GM23338 (cell line): ENCODE measurements at regions not wholly inside any gene's neighbourhood (a gene's known extent, or its start where the extent isn't known, plus 50 kb on each side); places are given as distances from the start of the nearest gene placed in this dataset.

ENCODE experiments used
- ATAC-seq: fragments of 200-7000 bp; cut with Tn5 transposase; 3 replicates; pipeline ENCODE4 v1.9.1; 2020
- DNase-seq: peaks from one replicate; pipeline ENCODE4 v3.0.0-alpha.2; 2015; ENCODE audit warnings: low spot score
- H2AFZ ChIP-seq: fragments of 200-600 bp; sonication (generic); 2 replicates; pipeline ENCODE4 v1.8.0; 2016; ENCODE audit warnings: antibody characterized with exemption, mild to moderate bottlenecking, moderate library complexity
- H3F3A ChIP-seq: fragments of 200-600 bp; sonication (generic); replicated peaks from 2 replicates; pipeline ENCODE4 v1.8.0; 2017; ENCODE audit warnings: antibody characterized with exemption, mixed run types, low read depth
- H3K27ac ChIP-seq: fragments of 200-600 bp; sonication (generic); 2 replicates; pipeline ENCODE4 v1.6.1; 2016; ENCODE audit warnings: low read depth
- H3K27me3 ChIP-seq: fragments of 200-600 bp; sonication (generic); 2 replicates; pipeline ENCODE4 v1.8.0; 2016; ENCODE audit warnings: mild to moderate bottlenecking, mixed run types, moderate library complexity; ENCODE audit not compliant: insufficient read depth
- H3K36me3 ChIP-seq: fragments of 200-600 bp; sonication (generic); 2 replicates; pipeline ENCODE4 v1.8.0; 2016; ENCODE audit warnings: mild to moderate bottlenecking; ENCODE audit not compliant: insufficient read depth
- H3K4me1 ChIP-seq: fragments of 200-600 bp; sonication (generic); 2 replicates; pipeline ENCODE4 v1.8.0; 2016; ENCODE audit warnings: mild to moderate bottlenecking, moderate library complexity; ENCODE audit not compliant: insufficient read depth
- H3K4me2 ChIP-seq: fragments of 200-600 bp; sonication (generic); 2 replicates; pipeline ENCODE4 v1.7.1; 2017; ENCODE audit warnings: mixed run types
- H3K4me3 ChIP-seq: fragments of 200-600 bp; sonication (generic); 2 replicates; pipeline ENCODE4 v1.6.1; 2016; ENCODE audit warnings: mixed run types
- H3K79me2 ChIP-seq: fragments of 200-600 bp; sonication (generic); replicated peaks from 2 replicates; pipeline ENCODE4 v1.8.0; 2017; ENCODE audit warnings: mild to moderate bottlenecking; ENCODE audit not compliant: insufficient read depth
- H3K9me2 ChIP-seq: fragments of 200-600 bp; sonication (generic); 2 replicates; pipeline ENCODE4 v1.8.0; 2017; ENCODE audit not compliant: insufficient read depth
- H4K20me1 ChIP-seq: fragments of 200-600 bp; sonication (generic); replicated peaks from 2 replicates; pipeline ENCODE4 v1.8.0; 2017; ENCODE audit warnings: mild to moderate bottlenecking; ENCODE audit not compliant: insufficient read depth
- H3K27ac Mint-ChIP-seq: 2 replicates; pipeline ENCODE4 v1.8.0; 2020; ENCODE audit warnings: inconsistent platforms, mild to moderate bottlenecking, moderate library complexity, mixed read lengths
- H3K27me3 Mint-ChIP-seq: 3 replicates; pipeline ENCODE4 v1.8.0; 2022; ENCODE audit warnings: low read depth, mild to moderate bottlenecking, moderate library complexity, mixed read lengths, inconsistent platforms; ENCODE audit not compliant: insufficient read depth, poor library complexity
- H3K36me3 Mint-ChIP-seq: 3 replicates; pipeline ENCODE4 v1.8.0; 2021; ENCODE audit warnings: low read depth, mild to moderate bottlenecking, inconsistent platforms, moderate library complexity, mixed read lengths
- H3K4me1 Mint-ChIP-seq: 3 replicates; pipeline ENCODE4 v1.8.0; 2020; ENCODE audit warnings: mild to moderate bottlenecking, inconsistent platforms, mixed read lengths
- H3K4me3 Mint-ChIP-seq: 3 replicates; pipeline ENCODE4 v1.8.0; 2021; ENCODE audit warnings: moderate library complexity, mild to moderate bottlenecking, inconsistent platforms, mixed read lengths
- H3K9me3 Mint-ChIP-seq: 3 replicates; pipeline ENCODE4 v1.8.0; 2020; ENCODE audit warnings: moderate library complexity, mild to moderate bottlenecking, inconsistent platforms, mixed read lengths
- CREB1 ChIP-seq: fragments of 250-450 bp; sonication (Bioruptor Pico); IDR thresholded peaks from 2 replicates; pipeline ENCODE4 v1.5.0; 2020; ENCODE audit warnings: low read depth, mild to moderate bottlenecking, moderate library complexity
- EZH2 ChIP-seq: fragments of 200-600 bp; sonication (generic); IDR thresholded peaks from one replicate; pipeline ENCODE4 v1.8.0; 2017; ENCODE audit warnings: antibody characterized with exemption, mild to moderate bottlenecking, low read depth; ENCODE audit not compliant: unreplicated experiment
- EZH2phosphoT487 ChIP-seq: fragments of 200-600 bp; sonication (generic); IDR thresholded peaks from one replicate; pipeline ENCODE4 v1.8.1; 2018; ENCODE audit warnings: antibody characterized with exemption; ENCODE audit not compliant: unreplicated experiment
- JUNB ChIP-seq: IDR thresholded peaks from one replicate; pipeline ENCODE4 v1.6.1; 2016; ENCODE audit warnings: antibody characterized with exemption; ENCODE audit not compliant: unreplicated experiment
- NANOG ChIP-seq: IDR thresholded peaks from 2 replicates; pipeline ENCODE4 v1.6.1; 2016; ENCODE audit warnings: antibody characterized with exemption, borderline replicate concordance
- POLR2AphosphoS5 ChIP-seq: IDR thresholded peaks from 2 replicates; pipeline ENCODE4 v1.6.1; 2016; ENCODE audit warnings: antibody characterized with exemption, low read depth
- STAT1 ChIP-seq: IDR thresholded peaks from one replicate; pipeline ENCODE4 v1.6.1; 2016; ENCODE audit warnings: antibody characterized with exemption; ENCODE audit not compliant: unreplicated experiment
- ZNF114 ChIP-seq: fragments of 250-450 bp; sonication (Bioruptor Pico); IDR thresholded peaks from 2 replicates; pipeline ENCODE4 v1.5.0; 2020; ENCODE audit warnings: mild to moderate bottlenecking, moderate library complexity
- ZNF331 ChIP-seq: fragments of 250-450 bp; sonication (Bioruptor Pico); IDR thresholded peaks from 2 replicates; pipeline ENCODE4 v1.5.0; 2020; ENCODE audit warnings: low read depth, mild to moderate bottlenecking, moderate library complexity
- TF ChIP-seq, protein P1 (sequence below): fragments of 250-450 bp; sonication (Bioruptor Pico); IDR thresholded peaks from 2 replicates; pipeline ENCODE4 v1.5.0; 2020; ENCODE audit warnings: mild to moderate bottlenecking, moderate library complexity
- TF ChIP-seq, protein P2 (sequence below): IDR thresholded peaks from one replicate; pipeline ENCODE4 v1.6.1; 2018; ENCODE audit warnings: antibody characterized with exemption; ENCODE audit not compliant: unreplicated experiment
- TF ChIP-seq, protein P3 (sequence below): IDR thresholded peaks from 2 replicates; pipeline ENCODE4 v1.6.1; 2016; ENCODE audit warnings: antibody characterized with exemption
- TF ChIP-seq, protein P4 (sequence below), 2 experiments: fragments of 200-600 bp in 1 of 2; sonication (generic) in 1 of 2; conservative IDR thresholded peaks; 2 replicates each; pipeline versions ENCODE4 v1.5.1 to v1.6.1; 2016 to 2017; ENCODE audit warnings: antibody characterized with exemption in 2 of 2, low read depth in 2 of 2, mild to moderate bottlenecking in 2 of 2, moderate library complexity in 1 of 2

DNA sequence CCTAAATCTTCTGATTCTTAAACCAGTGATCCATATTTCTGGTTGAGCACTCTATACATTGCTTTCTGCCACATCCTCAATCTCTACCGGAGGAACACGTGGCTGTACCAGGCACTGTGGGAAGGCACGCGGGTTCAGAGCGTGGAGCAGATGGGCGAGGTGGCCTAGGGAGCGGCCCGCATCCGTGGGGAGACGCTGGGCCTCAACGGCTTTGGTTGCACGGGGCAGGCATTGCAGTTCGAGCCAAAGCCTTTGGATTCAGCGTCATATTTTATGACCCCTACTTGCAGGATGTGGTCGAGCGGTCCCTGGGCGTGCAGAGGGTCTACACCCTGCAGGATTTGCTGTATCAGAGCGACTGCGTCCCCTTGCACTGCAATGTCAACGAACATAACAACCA is 197.2 kb upstream of the RGMB start:
- Histone ChIP-seq H3K4me2 (no peak overlapping the region), H3K36me3 (no peaks in the 10 kb centered on the region), H3K79me2 (no peaks in the 10 kb centered on the region), H3F3A (no peaks in the 10 kb centered on the region), H3K27ac (no peak overlapping the region), H2AFZ (no peak overlapping the region), H4K20me1 (no peaks in the 10 kb centered on the region), H3K4me3 (no peak overlapping the region), H3K9me2 (no peaks in the 10 kb centered on the region), H3K27me3 (no peaks in the 10 kb centered on the region), H3K4me1 (no peaks in the 10 kb centered on the region)
- H3K9me3 Mint-ChIP-seq = no peaks in the 10 kb centered on the region
- DNase-seq (no peak), ATAC-seq (no peak)
- H3K36me3 Mint-ChIP-seq = no peaks in the 10 kb centered on the region
- TF ChIP-seq, protein P1, sequence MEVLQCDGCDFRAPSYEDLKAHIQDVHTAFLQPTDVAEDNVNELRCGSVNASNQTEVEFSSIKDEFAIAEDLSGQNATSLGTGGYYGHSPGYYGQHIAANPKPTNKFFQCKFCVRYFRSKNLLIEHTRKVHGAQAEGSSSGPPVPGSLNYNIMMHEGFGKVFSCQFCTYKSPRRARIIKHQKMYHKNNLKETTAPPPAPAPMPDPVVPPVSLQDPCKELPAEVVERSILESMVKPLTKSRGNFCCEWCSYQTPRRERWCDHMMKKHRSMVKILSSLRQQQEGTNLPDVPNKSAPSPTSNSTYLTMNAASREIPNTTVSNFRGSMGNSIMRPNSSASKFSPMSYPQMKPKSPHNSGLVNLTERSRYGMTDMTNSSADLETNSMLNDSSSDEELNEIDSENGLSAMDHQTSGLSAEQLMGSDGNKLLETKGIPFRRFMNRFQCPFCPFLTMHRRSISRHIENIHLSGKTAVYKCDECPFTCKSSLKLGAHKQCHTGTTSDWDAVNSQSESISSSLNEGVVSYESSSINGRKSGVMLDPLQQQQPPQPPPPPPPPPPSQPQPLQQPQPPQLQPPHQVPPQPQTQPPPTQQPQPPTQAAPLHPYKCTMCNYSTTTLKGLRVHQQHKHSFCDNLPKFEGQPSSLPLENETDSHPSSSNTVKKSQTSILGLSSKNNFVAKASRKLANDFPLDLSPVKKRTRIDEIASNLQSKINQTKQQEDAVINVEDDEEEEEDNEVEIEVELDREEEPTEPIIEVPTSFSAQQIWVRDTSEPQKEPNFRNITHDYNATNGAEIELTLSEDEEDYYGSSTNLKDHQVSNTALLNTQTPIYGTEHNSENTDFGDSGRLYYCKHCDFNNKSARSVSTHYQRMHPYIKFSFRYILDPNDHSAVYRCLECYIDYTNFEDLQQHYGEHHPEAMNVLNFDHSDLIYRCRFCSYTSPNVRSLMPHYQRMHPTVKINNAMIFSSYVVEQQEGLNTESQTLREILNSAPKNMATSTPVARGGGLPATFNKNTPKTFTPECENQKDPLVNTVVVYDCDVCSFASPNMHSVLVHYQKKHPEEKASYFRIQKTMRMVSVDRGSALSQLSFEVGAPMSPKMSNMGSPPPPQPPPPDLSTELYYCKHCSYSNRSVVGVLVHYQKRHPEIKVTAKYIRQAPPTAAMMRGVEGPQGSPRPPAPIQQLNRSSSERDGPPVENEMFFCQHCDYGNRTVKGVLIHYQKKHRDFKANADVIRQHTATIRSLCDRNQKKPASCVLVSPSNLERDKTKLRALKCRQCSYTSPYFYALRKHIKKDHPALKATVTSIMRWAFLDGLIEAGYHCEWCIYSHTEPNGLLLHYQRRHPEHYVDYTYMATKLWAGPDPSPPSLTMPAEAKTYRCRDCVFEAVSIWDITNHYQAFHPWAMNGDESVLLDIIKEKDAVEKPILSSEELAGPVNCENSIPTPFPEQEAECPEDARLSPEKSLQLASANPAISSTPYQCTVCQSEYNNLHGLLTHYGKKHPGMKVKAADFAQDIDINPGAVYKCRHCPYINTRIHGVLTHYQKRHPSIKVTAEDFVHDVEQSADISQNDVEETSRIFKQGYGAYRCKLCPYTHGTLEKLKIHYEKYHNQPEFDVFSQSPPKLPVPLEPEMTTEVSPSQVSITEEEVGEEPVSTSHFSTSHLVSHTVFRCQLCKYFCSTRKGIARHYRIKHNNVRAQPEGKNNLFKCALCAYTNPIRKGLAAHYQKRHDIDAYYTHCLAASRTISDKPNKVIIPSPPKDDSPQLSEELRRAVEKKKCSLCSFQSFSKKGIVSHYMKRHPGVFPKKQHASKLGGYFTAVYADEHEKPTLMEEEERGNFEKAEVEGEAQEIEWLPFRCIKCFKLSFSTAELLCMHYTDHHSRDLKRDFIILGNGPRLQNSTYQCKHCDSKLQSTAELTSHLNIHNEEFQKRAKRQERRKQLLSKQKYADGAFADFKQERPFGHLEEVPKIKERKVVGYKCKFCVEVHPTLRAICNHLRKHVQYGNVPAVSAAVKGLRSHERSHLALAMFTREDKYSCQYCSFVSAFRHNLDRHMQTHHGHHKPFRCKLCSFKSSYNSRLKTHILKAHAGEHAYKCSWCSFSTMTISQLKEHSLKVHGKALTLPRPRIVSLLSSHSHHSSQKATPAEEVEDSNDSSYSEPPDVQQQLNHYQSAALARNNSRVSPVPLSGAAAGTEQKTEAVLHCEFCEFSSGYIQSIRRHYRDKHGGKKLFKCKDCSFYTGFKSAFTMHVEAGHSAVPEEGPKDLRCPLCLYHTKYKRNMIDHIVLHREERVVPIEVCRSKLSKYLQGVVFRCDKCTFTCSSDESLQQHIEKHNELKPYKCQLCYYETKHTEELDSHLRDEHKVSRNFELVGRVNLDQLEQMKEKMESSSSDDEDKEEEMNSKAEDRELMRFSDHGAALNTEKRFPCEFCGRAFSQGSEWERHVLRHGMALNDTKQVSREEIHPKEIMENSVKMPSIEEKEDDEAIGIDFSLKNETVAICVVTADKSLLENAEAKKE (CRISPR knock-in tag) = no peak
- TF ChIP-seq JUNB (no peak), NANOG (no peak), CREB1 (CRISPR knock-in tag) (no peak), POLR2AphosphoS5 (no peak), ZNF114 (CRISPR knock-in tag) (no peak), STAT1 (no peak), EZH2 (no peak), ZNF331 (CRISPR knock-in tag) (no peak), EZH2phosphoT487 (no peak)
- TF ChIP-seq, protein P2, sequence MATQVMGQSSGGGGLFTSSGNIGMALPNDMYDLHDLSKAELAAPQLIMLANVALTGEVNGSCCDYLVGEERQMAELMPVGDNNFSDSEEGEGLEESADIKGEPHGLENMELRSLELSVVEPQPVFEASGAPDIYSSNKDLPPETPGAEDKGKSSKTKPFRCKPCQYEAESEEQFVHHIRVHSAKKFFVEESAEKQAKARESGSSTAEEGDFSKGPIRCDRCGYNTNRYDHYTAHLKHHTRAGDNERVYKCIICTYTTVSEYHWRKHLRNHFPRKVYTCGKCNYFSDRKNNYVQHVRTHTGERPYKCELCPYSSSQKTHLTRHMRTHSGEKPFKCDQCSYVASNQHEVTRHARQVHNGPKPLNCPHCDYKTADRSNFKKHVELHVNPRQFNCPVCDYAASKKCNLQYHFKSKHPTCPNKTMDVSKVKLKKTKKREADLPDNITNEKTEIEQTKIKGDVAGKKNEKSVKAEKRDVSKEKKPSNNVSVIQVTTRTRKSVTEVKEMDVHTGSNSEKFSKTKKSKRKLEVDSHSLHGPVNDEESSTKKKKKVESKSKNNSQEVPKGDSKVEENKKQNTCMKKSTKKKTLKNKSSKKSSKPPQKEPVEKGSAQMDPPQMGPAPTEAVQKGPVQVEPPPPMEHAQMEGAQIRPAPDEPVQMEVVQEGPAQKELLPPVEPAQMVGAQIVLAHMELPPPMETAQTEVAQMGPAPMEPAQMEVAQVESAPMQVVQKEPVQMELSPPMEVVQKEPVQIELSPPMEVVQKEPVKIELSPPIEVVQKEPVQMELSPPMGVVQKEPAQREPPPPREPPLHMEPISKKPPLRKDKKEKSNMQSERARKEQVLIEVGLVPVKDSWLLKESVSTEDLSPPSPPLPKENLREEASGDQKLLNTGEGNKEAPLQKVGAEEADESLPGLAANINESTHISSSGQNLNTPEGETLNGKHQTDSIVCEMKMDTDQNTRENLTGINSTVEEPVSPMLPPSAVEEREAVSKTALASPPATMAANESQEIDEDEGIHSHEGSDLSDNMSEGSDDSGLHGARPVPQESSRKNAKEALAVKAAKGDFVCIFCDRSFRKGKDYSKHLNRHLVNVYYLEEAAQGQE = no peak
- TF ChIP-seq, protein P3, sequence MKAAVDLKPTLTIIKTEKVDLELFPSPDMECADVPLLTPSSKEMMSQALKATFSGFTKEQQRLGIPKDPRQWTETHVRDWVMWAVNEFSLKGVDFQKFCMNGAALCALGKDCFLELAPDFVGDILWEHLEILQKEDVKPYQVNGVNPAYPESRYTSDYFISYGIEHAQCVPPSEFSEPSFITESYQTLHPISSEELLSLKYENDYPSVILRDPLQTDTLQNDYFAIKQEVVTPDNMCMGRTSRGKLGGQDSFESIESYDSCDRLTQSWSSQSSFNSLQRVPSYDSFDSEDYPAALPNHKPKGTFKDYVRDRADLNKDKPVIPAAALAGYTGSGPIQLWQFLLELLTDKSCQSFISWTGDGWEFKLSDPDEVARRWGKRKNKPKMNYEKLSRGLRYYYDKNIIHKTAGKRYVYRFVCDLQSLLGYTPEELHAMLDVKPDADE = no peak
- TF ChIP-seq, protein P4, sequence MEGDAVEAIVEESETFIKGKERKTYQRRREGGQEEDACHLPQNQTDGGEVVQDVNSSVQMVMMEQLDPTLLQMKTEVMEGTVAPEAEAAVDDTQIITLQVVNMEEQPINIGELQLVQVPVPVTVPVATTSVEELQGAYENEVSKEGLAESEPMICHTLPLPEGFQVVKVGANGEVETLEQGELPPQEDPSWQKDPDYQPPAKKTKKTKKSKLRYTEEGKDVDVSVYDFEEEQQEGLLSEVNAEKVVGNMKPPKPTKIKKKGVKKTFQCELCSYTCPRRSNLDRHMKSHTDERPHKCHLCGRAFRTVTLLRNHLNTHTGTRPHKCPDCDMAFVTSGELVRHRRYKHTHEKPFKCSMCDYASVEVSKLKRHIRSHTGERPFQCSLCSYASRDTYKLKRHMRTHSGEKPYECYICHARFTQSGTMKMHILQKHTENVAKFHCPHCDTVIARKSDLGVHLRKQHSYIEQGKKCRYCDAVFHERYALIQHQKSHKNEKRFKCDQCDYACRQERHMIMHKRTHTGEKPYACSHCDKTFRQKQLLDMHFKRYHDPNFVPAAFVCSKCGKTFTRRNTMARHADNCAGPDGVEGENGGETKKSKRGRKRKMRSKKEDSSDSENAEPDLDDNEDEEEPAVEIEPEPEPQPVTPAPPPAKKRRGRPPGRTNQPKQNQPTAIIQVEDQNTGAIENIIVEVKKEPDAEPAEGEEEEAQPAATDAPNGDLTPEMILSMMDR (conservative IDR thresholded peaks at IDR 0.05; ENCODE audit: low read depth in 2 of 2) = no peak
- H3K27ac Mint-ChIP-seq = no peak overlapping the region
- no peaks in the 10 kb centered on the region for H3K27me3 Mint-ChIP-seq
- H3K4me3 Mint-ChIP-seq = no peak overlapping the region
- no peaks in the 10 kb centered on the region for H3K4me1 Mint-ChIP-seq
